ENCODE measurements at regions not wholly inside any gene's neighbourhood (a gene's known extent, or its start where the extent isn't known, plus 50 kb on each side); places are given as distances from the start of the nearest gene placed in this dataset.
"Not testable (repeated sequence)": the region's sequence is repeated elsewhere in the genome, so short reads cannot be mapped to it uniquely, and the experiment has no call there.

DNA sequence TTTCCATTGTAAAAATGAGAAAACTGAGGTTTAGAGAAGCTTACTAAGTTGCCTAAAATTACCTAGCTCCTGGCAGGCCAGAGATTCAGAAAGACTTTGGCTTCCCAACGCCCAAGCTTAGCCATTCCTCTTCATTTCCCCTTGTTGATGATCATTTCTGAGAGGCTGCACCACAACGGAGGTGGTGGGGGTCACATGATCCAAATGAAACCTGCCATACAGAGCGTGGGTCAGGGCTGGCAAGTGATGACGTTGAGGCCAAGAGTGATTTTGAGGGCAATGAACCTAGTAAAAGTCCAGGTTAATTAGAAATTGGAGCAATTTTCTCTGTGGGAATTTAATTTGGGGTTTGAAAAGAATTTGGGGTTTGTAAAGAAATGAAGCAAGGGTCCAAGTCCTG, 109.9 kb downstream of the TMEM182 start:
- no peak for DNase-seq (ENCODE audit: low read depth)

- DNase-seq (ENCODE audit: low read depth) = peak; percentile 25
Observed at GRCh38 chr2:102872388-102872787, 110.6 kb downstream of the TMEM182 start.

DNA sequence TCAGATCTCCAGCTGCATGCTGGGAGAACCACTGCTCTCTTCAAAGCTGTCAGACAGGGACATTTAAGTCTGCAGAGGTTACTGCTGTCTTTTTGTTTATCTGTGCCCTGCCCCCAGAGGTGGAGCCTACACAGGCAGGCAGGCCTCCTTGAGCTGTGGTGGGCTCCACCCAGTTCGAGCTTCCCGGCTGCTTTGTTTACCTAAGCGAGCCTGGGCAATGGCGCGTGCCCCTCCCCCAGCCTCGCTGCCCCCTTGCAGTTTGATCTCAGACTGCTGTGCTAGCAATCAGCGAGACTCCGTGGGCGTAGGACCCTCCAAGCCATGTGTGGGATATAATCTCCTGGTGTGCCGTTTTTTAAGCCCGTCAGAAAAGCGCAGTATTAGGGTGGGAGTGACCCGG, 117.7 kb downstream of the TMEM182 start:
- not testable (repeated sequence) for DNase-seq (ENCODE audit: low read depth)

DNA sequence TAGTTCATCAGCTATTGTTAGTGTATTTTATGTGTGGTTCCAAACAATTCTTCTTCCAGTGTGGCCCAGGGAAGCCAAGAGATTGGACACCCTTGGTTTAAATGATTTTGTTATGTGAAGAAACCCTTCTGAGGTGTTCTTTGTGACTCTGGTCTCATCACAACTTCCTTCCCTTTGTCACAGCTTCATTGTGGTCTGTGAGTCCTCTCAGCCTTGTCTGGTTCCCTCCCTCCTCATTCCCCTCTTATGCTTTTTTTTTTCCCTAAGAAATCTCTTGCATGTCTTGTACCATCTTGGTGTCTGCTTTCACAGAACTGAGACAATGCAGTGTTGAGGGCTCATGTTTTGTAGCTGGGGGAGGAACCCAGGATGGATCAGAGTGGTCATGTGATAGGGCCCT, 118.9 kb downstream of the TMEM182 start:
- no peak for DNase-seq (ENCODE audit: low read depth)

GRCh38 chr2:102886216-102886893, 124.5 kb downstream of the TMEM182 start:
- no peak for DNase-seq (ENCODE audit: low read depth)

- no peak for DNase-seq (ENCODE audit: low read depth)
Observed at GRCh38 chr2:102888514-102888913, 126.7 kb downstream of the TMEM182 start.

- DNase-seq (ENCODE audit: low read depth) = peak; percentile 70
Observed at GRCh38 chr2:102891296-102891695, 129.5 kb downstream of the TMEM182 start.

- DNase-seq (ENCODE audit: low read depth) = no peak
Observed at GRCh38 chr2:102892698-102893310, 131.0 kb downstream of the TMEM182 start.

DNA sequence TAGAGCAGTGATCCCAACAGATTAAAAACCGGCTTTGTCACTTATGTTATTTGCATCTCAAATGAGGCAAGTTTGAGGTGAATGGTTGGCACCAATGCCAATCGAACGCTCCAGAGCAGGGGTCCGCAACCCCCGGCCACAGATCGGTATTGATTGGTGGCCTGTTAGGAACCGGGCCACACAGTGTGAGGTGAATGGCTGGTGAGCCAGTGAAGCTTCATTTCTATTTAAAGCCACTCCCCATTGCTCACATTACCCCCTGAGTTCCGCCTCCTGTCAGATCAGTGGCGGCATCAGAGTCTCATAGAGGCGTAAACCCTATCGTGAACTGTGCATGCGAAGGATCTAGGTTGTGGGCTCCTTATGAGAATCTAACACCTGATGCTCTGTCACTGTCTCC, 132.0 kb downstream of the TMEM182 start:
- no peak for DNase-seq (ENCODE audit: low read depth)

GRCh38 chr2:102895376-102895775, 133.5 kb downstream of the TMEM182 start:
- DNase-seq (ENCODE audit: low read depth) = no peak

DNA sequence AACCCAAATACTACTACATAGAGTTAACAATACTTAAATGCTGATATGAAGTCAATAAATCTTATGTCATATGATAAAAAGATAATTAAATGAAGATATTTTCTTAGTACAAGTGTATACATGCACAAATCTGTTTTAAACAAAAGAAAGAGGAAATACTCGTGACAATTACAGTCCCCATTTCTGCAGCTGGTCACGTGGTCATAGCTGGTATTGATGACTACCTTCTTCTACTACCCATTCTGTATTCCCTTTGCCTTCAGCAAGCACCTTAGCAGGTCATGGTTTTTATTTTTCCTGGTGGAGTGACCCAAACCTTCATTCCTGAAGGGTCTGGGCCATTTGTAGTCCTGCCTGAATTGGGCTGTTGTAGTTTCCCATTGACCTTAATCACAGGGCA, 147.4 kb downstream of the TMEM182 start:
- not testable (repeated sequence) for DNase-seq (ENCODE audit: low read depth)

DNA sequence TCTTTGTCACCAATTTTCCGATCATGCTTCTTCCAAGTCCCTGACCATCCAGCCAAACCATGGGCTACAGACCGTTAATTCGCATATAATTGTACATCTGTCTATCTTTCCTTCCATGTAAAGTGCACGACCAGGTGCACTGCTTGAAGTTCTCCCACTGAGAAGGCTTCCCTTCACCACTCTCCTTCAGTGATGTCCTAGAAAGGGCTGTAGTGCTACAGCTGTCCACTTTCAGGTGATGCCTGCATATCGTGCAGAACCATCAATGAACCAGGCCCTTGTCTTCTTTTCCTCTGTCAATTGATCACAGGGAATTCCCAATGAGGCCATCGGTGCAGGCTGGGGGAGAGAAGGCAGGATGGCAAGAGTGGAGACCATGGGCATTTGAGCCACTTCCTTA, 148.9 kb downstream of the TMEM182 start:
- no peak for DNase-seq (ENCODE audit: low read depth)

- peak; percentile 39 for DNase-seq (ENCODE audit: low read depth)
Observed at GRCh38 chr2:102915128-102915527, 153.3 kb downstream of the TMEM182 start.

GRCh38 chr2:102922321-102922720, 160.5 kb downstream of the TMEM182 start:
- DNase-seq (ENCODE audit: low read depth) = no peak

- DNase-seq (ENCODE audit: low read depth) = no peak
Observed at GRCh38 chr2:102925003-102925402, 163.2 kb downstream of the TMEM182 start.

- no peak for DNase-seq (ENCODE audit: low read depth)
Observed at GRCh38 chr2:102927854-102928267, 166.0 kb downstream of the TMEM182 start.

DNA sequence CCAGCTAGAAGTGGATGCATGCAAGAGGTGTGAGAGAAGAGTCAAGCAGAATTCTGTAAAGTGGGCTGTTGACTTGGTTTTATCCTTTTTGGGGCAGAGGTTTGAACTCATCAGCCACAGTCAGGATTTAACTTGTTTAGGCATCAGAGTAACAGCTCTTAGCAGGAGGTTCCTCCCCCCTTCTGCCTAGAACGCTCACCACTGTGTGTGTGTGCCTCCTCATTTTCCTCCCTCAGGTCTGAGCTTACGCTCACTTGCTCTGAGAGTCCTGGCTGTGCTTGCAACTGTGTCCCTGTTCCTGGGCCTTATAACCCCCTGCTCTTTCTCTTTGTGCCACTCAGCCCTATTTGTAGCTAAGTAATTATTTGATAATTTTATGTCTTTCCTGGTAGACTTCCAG, 167.9 kb downstream of the TMEM182 start:
- DNase-seq (ENCODE audit: low read depth) = no peak

DNA sequence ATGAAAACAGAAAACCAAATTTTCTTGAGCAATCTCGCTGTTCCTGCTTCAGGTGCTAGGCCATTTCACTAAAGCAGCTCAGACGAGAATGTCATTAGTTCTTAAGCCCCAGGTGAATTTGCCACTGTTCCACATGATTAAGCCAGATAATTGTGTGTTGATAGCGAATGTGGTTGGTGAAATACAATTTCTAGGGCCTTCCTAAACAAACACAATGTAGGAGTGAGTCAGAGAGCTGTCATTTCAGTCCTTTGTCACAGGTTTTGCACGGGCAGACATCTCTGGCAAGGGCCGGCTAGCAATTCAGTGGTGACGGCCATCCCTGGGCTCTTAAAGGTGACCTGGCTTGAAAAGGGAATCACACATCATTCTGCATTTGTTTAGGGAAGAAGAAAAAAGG, 170.7 kb downstream of the TMEM182 start:
- DNase-seq (ENCODE audit: low read depth) = peak; percentile 86

GRCh38 chr2:102939207-102939606, 177.4 kb downstream of the TMEM182 start:
- DNase-seq (ENCODE audit: low read depth) = no peak

- DNase-seq (ENCODE audit: low read depth) = no peak
Observed at GRCh38 chr2:102940684-102941083, 178.9 kb downstream of the TMEM182 start.

DNA sequence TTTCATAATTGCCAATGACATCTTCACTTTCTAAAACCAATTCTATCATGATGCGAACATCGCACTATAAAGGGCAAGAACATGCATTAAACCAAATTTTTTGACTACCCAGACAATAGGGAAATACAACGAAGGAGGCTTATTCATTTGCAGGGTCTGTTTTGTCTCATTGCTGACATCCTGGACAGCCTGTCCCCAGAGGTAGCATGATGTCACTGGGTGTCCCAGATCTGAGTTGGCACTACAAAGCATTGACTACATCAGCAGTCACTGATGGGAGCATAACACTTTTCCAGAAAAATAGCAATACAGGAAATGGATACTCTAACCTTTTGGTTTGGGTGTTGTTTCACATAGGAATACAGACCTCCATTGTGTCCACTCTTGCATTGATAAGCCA, 180.3 kb downstream of the TMEM182 start:
- no peak for DNase-seq (ENCODE audit: low read depth)

DNA sequence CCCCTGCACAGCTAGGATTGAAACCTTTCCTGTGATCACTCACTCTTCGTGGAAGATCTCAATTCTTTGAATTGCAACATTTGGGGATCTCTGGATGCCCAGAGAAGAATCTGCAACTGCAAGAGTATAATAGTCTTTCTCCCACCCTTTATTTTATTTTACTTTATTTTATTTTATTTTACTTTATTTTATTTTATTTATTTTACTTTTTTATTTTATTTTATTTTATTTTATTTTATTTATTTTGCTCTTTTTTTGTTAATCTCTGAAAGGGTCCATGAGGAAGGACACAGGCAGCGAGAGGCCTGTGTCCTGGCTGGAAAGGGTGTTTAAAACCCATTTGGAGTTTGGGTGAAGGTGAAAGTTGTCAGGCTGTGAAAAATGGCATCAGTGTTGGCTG, 181.4 kb downstream of the TMEM182 start:
- DNase-seq (ENCODE audit: low read depth) = no peak

DNA sequence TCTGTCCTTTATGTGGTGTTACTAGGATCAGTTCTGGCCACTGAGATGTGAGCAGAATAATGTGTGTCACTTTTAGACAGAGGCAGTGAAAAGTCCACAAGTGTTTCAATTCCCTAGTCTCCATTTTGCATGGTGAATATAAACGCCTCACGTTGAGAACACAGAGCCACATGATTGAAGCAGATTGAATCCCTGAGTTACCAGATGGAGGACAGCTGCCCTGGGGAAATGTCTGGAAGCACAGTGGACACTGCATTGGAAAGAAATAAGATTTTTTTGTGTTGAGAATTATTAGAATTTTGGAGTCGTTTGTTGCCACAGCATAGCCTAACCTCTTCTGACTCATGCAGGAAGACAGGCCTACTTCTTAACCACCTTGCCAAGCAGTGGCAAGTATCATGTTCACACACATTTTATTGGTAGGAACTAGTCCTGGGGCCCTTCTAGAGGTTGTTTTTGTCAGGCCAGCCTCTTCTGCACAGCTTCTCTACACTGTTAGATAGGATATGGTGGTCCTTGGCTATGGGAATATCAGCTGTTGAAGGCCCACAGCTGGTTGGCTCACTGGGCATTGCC, 188.6 kb downstream of the TMEM182 start:
- DNase-seq (ENCODE audit: low read depth) = no peak

Measured in renal cortical epithelial cell (primary cell).